CD4-positive, alpha-beta T cell treated with Interleukin-15 for 1 hour (primary cell): ENCODE measurements at regions not wholly inside any gene's neighbourhood (a gene's known extent, or its start where the extent isn't known, plus 50 kb on each side); places are given as distances from the start of the nearest gene placed in this dataset.

ENCODE experiments used
- DNase-seq: peaks from one replicate; pipeline ENCODE4 v3.0.0-alpha.2; 2020

DNA sequence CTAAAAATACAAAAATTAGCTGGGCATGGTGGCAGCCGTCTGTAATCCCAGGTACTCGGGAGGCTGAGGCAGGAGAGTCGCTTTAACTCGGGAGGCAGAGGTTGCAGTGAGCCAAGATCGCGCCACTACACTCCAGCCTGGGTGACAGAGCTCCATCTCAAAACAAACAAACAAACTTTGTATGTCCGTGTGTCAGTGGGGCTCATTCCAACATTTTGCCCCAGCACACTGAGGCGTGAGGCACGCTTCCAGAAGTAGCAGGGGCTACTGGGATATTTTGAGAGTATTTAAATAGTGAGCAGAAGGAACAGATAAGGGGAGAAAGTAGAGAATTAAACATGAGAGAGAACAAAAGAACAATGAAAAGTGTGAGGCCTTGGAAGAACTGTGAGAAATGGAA is 83.3 kb upstream of the TANK start:
- DNase-seq, result no peak

DNA sequence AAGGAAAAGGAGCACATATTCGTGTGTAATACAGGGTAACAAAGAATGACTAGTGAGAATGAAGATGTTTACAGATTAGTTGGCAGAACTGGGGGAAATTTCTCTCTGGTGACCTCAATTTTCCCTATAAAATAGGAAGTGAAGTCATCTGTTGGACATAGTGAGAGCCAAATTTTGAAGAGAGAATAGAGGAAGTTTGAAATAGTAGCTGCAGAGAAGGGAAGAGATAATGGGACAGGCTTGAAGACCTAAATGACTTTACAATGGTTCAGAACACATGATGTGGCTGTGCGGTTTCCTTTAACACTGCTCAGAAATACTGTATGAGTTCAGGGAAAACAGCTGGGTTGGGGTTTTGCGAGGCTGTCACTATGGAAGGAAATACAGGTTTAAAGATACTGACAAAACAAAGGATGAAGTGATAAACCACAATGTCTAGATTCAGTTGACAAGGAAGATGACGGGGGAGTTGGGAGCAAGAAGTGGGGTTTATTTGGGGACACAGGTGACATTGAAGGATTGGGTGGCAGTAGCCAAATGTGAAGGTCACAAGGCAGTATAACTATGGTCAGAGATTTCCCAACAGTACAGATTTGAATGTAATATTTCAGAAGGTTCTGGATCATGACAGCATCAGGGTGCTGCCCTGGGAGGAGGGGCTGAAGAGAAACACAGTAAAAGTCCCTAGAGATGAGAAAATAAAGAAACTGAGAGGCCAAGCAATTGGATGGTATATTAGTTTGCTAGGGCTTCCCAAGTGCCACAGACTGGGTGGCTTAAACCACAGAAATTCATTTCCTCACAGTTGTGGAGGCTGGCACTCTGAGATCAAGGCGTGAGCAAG is 82.6 kb upstream of the TANK start:
- peak; percentile 70 for DNase-seq

DNA sequence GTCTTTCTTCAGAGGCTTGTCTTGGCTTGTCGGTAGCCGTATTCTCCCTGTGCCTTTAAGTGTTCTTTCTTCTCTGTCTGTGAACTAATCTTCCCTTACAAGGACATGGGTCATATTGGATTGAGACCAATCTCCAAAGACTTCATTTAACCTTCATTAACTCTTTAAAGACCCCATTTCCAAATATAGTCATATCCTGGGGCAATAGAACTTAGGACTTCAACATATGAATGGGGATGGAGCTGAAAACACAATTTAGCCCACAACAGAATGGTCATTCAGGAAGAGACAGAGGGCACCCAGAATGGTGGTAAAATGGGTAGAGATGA is 82.1 kb upstream of the TANK start:
- DNase-seq, result no peak

DNA sequence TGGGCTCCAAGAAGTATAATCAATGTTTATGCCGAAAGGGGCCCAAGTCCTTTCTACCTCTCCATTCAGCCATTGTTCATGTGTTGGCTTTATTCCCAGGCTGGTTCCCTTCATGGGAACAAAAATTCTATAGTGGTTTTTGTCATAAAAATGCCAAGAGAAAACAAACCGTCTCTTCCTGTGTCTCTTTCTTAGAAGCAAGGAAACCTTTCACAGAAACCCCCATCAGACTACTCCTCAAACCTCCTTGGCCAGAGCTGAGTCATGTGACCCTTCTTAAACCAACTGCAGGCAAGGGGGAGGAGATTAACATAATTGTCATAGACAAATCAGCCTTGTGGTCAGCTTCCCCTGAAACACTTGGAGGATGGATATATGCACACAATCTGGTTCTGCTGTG is 75.1 kb upstream of the TANK start:
- DNase-seq, result no peak

DNA sequence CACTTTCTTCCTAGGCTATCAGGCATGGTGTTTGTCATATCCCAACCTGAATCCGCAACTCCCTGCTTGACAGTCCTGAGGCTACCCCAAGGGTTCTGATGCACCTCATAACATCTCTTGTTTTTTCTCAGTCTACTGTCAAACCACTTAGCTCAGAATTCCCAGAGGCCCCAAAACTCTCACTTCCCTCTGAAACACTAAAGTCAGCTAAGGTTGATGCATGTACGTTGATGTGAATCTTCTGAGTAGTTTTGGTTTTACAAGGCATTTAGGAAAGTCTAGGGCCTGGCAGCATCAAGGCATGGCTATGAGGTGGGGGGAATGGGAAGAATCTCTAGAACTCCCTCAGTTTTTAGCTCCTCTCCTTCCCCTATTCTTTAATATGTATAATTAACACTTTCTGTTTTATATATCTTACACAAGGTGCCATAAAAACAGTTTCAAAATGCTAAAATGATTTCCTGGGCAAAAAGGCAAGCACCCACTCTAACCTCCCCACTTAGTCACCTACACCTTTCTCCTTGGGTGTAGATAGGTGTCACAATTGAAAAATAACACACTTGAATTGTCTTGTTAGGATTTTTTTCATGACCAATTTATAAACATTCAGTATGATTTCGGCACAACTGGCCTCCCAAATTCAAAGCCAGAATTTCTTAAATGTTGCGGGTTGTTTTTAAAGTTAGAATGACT is 71.4 kb upstream of the TANK start:
- peak; percentile 18 for DNase-seq

DNA sequence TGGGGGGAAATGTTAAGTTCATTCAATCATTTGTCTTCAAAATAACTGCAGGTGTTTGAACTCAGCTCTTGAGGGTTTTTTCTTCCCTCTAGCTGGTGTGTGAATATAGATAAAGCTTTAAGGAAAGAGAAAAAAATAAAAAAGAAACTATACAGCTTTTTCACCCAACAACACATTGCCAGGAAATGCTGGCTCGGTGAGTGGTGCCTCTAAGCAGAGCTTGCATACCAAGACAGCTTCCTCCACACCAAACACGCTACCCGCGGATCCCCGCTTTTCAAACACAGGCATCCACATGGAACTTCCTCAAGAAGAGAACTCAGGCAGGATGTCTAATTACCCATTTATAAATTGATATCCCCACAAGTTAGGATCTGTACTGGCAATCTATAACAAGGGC is 69.8 kb upstream of the TANK start:
- peak; percentile 33 for DNase-seq

DNA sequence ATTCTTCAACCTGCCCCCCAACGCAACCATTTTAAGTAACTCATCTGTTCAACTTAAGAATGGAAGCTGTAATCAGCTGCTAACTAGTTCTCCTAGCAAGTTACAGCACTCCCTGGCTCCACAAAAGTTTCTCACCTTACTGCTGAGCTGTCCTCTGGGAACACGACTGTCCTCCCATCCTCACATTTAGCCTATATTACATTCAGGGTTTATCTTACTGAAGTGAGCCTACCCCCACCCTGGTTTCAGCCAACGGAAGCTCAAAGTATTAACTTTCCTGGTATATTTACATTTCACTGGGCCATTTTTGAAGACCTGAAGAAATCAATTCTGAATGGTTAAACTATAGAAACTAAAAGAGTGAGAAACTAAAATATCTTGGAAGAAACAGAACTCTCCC is 64.9 kb upstream of the TANK start:
- no peak for DNase-seq

DNA sequence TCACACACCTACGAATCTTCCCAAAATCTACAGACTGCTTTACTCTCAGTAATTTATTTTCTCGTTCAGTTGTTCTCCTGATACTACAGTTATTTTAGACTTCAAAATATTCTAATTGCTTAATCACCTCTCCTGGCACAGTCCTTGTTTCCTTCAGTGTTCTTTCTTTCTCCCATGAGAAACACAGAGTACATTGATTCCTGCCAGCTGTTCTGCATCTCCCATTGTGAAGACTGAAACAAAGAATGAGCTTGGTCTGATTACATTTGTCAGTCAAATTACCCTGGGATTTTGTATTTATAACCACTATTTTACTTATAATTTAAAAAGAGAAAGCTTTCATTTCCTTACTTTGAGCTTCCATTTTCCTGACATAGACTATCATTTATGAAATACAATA is 63.9 kb upstream of the TANK start:
- DNase-seq, result no peak

DNA sequence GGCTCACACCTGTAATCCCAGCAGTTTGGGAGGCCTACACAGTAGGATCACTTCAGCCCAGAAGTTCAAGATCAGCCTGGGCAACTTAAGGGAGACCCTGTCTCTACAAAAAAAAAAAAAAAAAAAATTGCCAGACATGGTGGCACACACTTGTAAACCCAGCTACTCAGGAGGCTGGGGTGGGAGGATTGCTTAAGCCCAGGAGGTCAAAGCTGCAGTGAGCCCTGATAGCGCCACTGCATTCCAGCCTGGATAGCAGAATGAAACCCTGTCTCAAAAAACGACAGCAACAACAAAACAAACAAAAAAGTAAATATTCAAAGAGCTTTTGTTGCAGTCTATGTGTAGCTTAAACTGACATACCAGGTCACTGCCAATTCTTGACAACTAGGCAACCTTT is 63.1 kb upstream of the TANK start:
- no peak for DNase-seq

DNA sequence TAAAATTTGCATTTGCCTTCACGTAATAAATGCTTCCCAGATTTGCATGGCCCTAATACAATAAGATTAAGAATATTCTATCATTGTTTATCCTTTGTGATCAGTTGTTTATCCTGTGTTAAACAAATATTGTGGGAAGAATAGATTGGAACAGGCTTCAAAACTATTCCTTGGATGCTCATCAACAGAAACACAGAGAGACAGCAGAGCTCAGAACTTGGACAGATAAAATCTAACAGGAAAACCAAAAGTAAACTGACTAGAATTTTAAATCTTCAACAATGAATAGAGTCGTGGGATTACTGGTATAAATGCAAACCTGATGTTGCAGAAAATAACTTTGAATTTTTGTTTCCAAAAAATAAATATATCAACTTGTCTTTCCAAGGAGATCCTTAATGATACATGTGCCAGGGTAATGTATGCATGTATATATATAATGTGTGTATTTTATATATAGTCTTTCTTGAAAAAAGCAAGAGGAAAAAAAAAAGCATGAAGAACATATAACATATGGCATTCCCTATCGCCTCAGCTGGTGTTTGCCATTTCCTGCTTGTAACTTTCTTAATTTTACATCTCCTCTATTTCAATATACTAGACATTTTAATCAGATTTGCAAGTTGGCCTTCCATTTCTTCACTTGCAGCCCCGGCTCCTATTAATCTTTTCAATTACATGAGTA is 59.9 kb upstream of the TANK start:
- DNase-seq, result no peak

DNA sequence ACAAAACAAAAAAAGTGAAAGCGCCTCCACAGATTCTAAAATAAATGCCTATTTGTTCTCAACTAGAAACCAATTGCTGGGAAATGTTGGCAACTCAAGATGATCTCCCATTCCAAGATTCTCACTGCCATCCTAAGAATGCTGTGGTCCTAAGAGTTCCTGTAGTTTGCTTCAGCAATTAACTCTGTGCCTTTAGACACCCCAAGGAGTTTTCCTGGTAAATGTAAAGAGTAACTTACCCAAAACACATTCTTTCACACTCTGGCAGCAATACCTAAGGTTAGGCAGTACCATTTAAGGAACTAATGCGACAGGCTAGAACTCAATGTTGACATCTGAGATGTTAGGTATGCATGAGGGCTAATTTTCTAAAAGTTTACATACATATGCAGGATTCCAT is 58.8 kb upstream of the TANK start:
- no peak for DNase-seq

DNA sequence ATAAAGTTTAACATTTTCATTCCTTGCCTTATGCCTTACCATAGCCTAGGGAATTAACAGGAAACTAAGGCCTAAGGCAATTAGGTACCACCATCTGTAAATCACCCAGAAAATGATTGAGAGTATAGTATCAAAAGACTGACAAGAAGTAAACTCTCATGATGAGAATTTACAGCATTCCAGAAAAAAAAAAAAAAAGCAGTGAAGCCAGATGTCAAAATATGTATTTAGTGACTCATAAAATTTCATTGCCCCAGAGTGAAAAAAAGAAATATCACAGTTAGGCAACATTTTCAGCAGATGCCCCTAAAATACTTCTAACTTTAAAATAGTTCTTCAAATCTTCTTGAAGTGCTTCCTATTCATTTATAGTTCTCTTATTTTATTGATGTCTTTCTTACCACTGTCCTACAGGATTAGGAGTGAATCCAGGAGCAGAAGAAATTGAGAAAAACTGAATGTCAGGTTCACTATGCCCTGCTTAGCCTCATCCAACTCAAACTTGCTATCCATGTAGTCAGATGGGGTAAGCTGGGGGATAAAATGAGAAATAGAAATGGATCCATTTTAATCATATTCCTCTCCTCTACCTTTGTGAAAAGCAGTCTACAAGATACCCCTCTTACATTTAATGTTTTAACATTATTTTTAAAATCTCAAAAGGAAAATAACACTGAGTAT is 57.3 kb upstream of the TANK start:
- DNase-seq, result no peak

DNA sequence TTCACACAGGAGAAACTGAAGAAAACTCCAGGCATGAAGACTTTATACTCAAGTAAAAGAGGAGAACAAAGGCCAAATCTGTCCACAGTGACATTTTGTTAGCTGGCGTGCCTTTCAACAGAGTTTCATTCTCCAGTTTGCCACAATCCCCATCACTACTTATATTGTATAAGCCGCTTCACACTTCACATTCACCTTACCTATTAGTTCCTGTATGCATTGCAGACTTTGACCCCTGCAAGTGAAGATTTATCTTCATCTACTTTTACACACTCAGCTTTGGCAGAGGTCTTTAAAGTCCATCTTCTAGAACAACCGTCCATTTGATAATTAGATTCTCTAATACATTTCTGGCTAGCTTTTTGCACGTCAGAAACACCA is 56.8 kb upstream of the TANK start:
- DNase-seq, result no peak

DNA sequence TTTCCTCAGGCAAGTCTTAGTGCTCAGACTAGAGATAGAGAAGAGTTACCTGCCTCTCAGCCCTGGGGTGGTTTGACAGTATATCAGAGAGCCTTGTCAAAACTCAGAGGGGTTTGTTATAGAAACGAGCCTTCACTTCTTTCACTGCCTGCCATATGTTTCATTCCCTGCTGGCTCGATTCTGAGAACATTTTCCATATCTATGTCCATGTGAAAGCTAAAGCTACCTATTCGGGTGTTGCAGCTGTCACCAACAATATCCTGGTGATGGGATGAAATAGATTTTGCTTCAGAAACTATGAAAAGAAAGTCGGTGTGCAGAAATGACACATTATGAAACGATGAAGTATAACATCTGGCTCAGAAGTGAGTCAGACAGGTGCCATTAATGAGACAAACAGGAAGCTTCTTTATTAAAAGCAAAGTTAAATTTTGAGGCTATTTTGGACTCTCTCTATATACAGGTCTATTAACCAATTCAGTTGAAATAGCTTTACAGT is 56.1 kb upstream of the TANK start:
- no peak for DNase-seq

DNA sequence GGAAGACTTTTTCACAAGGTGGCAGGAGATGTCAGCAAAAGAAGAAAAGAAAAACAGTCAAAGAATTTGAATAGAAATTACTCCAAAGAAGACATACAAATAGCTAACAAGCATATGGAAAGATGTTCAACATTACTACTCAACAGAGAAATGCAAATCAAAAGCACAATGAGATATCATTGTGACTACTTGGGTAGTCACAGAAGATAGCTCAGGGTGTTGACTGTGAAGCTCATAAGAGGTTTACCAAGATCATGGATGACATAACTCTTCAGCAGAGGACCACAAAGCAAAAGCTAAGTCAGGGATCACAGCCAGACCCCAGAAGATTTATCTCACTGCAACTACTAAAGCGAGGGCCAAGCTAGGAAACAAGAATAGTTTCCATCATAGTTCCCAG is 53.0 kb upstream of the TANK start:
- DNase-seq, result no peak
